AG09309 (cell line): ENCODE measurements at regions not wholly inside any gene's neighbourhood (a gene's known extent, or its start where the extent isn't known, plus 50 kb on each side); places are given as distances from the start of the nearest gene placed in this dataset.

Experiments
- DNase-seq: peaks from one replicate; pipeline ENCODE4 v3.0.0-alpha.2; 2010; ENCODE audit warnings: low read depth
- H3K4me3 ChIP-seq: 2 replicates; pipeline ENCODE4 v1.5.1; 2011; ENCODE audit warnings: mild to moderate bottlenecking, low read depth, low read length, moderate library complexity; ENCODE audit not compliant: control insufficient read depth
- TF ChIP-seq, protein P1 (sequence below): IDR thresholded peaks from 2 replicates; pipeline ENCODE4 v1.5.1; 2011; ENCODE audit warnings: mild to moderate bottlenecking, low read depth, low read length, inconsistent platforms; ENCODE audit not compliant: insufficient read depth, control insufficient read depth; ENCODE audit errors: missing control alignments

DNA sequence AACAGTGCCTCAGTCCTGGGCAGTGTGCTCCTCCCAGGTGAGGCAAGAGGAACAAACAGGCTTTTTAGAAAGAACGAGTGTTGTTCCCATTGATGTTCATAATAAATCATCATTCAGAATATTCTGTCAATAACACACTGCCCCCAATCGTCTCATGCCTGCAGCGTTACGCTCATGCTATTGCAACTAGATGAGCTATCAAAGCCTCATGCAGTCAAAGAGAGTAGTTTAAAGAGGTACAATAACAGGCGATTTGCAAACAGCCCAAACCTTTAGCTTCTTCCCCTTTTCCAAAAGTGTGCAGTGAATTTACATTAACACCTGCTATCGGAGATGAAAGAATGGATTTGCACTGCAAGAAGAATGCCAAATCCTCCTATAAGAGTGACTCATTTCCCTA, 1164.7 kb upstream of the MAP3K7 start:
- no peak for DNase-seq
- TF ChIP-seq, protein P1, sequence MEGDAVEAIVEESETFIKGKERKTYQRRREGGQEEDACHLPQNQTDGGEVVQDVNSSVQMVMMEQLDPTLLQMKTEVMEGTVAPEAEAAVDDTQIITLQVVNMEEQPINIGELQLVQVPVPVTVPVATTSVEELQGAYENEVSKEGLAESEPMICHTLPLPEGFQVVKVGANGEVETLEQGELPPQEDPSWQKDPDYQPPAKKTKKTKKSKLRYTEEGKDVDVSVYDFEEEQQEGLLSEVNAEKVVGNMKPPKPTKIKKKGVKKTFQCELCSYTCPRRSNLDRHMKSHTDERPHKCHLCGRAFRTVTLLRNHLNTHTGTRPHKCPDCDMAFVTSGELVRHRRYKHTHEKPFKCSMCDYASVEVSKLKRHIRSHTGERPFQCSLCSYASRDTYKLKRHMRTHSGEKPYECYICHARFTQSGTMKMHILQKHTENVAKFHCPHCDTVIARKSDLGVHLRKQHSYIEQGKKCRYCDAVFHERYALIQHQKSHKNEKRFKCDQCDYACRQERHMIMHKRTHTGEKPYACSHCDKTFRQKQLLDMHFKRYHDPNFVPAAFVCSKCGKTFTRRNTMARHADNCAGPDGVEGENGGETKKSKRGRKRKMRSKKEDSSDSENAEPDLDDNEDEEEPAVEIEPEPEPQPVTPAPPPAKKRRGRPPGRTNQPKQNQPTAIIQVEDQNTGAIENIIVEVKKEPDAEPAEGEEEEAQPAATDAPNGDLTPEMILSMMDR = no peak
- no peak overlapping the region for H3K4me3 ChIP-seq

DNA sequence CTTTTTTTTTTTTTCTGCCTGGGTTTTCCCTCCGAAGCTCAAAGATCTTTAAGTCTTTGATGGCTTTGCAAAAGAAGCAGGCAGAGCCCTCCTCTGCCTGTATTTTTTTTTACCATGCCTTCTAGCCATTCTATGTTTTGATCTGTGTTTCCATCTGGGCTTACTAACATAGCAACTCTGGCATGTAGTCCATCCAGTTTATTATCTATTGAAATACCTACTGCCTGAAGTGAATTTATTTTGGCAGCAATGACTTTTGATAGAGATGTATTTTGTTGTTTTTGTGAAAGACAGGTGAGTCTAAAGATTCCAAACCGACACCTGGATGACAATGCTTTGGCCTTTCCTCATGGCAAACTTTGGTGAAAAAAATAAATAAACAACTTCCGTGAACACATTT, 1157.7 kb upstream of the MAP3K7 start:
- H3K4me3 ChIP-seq = no peak overlapping the region
- TF ChIP-seq, protein P1 = no peak
- DNase-seq = no peak

DNA sequence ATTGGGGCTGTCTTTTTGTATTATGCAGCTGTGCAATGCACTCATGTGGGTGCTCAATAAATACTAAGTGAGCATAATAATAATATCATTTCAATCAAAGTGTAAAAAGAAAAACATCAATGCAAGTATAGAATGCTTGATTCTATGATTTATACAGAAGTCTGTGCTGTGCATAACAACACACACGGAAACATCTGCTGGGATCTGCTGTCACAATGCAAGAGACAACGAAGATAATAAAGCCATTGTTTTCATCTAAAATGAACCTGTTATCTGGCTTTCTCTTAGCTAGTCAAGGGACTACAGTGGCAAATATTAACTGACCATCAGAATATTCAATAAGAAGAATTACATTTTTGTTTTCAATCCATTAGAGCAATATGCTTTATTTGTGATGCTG, 1156.9 kb upstream of the MAP3K7 start:
- no peak overlapping the region for H3K4me3 ChIP-seq
- TF ChIP-seq, protein P1 = no peak
- no peak for DNase-seq

DNA sequence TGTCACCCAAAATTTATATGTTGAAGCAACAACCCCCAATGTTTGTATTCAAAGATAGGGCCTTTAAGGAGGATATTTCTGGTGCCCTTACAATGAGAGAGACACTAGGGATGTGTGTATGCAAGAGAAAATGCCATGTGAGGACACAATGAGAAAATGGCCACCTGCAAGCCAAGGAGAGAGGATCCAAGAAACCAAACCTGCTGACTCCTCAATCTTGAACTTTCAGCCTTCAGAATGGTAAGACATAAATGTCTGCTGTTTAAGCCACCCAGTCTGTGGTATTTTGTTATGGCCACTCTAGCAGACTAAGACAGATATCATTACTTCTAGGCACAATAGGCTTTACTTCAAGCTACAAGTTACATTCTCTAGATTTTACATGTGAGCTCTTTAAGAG, 1145.1 kb upstream of the MAP3K7 start:
- no peak overlapping the region for H3K4me3 ChIP-seq
- TF ChIP-seq, protein P1 = no peak
- no peak for DNase-seq

DNA sequence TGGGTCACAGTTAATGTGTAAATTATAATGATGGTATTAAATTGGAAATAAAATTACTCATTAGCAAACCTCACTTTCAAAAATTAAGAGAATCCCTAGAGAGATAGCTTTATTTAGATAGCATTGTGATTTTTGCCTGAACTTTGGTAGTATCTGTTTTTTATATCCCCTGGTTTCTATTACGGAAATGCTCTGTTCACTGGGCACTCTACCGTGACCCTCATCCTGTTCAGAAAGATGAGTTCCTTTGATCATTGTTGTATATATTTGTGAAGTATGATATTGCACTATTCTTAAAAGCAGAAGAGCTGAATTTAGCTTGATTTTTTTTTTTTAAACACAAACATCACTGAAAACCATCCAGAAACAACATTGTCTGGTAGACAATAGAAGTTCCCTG, 1143.8 kb upstream of the MAP3K7 start:
- H3K4me3 ChIP-seq = no peak overlapping the region
- TF ChIP-seq, protein P1 = no peak
- no peak for DNase-seq

DNA sequence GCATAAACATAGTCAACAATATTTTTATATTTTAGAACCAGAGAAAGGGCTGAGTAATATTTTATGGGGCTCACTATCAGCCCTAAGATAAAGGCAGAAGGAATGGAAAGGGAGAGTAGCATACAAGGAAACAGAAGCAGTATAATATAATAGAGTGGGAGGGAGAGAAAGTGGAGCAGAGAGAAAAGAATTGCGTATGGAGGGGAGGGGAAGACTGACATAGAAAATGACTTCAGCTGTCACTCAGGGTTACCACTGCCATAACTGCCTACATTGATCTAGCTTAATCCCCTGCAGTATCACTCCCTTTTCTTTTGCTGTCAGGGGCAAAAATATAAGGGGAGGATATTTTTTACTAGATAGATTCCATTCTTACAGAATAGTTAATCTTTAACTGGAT, 1133.5 kb upstream of the MAP3K7 start:
- no peak overlapping the region for H3K4me3 ChIP-seq
- TF ChIP-seq, protein P1 = no peak
- no peak for DNase-seq

DNA sequence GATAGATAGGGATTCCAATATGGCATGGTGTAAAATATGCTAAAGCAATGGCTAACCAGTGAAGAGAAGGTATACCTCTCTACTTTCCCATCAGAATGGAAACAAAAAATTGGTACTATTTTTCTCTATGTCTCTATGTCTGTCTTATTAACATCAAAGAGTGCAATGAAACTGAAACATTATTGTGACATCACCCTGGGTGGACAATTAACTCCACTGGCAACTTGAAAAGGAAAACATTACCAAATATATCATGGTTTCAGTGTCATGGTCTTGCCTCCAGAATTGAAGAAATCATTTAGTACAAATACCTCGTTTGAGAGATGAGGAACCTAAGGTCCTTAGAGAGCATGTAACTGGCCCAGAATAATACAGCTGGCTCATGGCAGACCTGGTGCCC, 1132.5 kb upstream of the MAP3K7 start:
- no peak for DNase-seq
- TF ChIP-seq, protein P1 = no peak
- H3K4me3 ChIP-seq = no peak overlapping the region
